HT1080 (cell line): ENCODE measurements at regions not wholly inside any gene's neighbourhood (a gene's known extent, or its start where the extent isn't known, plus 50 kb on each side); places are given as distances from the start of the nearest gene placed in this dataset.
"Not testable (repeated sequence)": the region's sequence is repeated elsewhere in the genome, so short reads cannot be mapped to it uniquely, and the experiment has no call there.

Experiments used
- DNase-seq: peaks from one replicate; pipeline ENCODE4 v3.0.0-alpha.2; 2015; ENCODE audit warnings: low read depth

DNA sequence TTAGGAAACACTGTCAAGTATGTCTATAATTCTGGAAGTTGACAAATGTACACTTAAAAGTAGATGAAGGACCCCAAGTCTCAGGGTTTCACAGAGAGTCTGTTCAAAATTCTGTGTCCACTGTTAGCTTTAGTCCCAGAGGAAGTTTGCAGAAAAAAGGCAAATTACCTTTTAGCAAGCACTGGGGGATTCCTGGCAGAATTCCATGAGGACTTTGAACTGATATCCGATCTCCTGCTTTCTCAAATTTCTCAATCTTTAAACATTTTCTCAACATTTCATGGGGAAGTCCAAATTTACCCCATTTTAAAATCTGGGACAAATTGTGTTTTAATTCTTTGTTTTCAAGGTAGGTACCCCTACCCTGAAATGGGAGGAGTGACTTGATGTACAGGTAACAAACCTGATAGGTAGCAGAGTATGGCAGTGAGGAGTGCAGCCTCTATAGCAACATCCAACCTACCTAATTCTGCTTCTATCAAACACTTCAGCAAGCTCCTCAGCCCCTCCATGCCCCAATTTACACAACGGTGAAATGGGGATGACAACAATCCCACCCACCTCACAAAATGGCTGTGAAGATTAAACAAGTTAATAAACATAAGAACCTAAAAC is 344.9 kb downstream of the OMA1 start:
- no peak for DNase-seq

GRCh38 chr1:58200437-58200836 is 346.1 kb downstream of the OMA1 start:
- DNase-seq: no peak

DNA sequence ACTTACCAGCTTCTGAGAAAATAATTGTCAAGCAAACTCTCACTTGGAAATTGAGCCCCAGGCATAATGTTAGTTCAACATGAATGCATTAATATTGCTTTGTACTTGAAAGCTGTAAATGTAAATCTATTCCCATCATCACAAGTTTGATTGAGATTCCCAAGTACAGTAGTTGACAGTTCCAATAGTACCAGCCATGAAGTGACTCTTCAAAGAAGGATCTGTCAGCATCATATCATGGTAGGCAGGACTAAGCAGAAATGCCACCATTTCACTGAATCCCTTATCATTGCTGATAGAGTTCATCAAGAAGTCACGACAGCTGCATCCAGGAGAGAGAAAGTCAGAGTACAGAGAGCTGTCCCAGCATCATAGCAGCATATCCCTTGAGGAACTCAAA is 348.7 kb downstream of the OMA1 start:
- no peak for DNase-seq

DNA sequence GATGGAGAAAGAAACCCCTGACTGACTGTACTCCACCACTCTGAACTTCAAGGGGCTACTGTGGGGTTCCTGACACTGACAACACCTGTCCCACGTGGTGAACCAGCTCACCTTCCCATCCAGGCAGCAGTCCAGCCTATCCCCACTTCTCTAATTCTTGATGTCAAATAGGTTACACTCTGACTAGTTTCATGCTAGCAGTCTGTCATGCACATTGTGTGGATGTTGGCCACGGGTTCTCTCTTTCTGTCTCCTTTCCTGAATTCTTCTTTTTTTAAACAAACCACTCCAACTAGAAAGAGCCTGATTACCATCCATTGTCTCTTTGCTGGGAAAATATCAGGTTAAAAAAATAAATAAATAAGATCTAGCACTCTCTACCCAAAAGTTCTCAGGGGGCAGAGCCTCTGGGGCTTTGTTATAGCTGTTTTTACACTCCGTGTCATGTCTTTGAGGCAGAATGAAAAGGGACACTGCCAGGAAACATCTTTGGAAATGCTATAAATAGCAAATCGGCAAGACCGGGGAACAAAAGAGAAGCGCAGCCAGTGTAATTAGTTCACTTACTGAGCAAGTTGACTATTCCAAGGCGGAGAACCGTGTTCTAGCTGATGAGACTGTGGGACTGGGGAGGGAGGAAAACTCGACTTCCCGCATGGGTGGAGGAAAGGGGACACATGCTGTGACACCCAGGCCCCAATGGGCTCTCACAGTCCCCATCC is 356.1 kb downstream of the OMA1 start:
- no peak for DNase-seq

GRCh38 chr1:58189453-58189852 is 357.1 kb downstream of the OMA1 start:
- DNase-seq: no peak

- DNase-seq: no peak
Observed at GRCh38 chr1:58183286-58183685, 363.2 kb downstream of the OMA1 start.

DNA sequence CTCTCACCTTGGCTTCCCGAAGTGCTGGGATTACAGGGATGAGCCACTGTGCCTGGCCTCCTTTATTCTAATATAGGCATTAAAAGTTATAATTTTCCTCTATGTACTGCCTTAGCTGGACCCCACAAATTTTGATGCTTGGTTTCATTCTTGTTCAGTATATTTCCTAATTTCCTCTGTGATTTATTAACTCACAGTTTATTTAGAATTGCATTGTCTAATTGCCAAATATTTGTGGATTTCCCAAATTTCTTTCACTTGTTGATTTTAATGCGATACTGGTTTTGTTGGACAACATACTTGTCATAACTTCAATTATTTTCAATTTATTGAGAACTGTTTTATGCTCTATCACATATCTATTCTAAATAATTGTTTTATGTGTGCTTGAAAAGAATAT is 366.0 kb downstream of the OMA1 start:
- DNase-seq: no peak

DNA sequence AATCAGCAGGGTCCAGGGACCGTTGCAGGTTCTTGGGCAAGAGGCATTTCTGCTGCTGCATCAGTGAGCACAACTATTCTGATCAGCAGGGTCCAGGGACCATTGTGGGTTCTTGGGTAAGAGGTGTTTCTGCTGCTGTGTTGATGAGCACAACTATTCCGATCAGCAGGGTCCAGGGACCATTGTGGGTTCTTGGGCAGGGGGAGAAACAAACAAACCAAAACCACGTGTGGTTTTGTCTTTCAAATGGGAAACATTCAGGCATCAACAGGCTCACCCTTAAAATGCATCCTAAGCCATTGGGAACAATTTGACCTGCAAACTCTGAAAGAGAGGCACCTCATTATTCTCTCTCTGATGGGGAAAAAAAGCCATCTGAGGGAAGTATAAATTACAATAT is 377.4 kb downstream of the OMA1 start:
- DNase-seq: not testable (repeated sequence)

DNA sequence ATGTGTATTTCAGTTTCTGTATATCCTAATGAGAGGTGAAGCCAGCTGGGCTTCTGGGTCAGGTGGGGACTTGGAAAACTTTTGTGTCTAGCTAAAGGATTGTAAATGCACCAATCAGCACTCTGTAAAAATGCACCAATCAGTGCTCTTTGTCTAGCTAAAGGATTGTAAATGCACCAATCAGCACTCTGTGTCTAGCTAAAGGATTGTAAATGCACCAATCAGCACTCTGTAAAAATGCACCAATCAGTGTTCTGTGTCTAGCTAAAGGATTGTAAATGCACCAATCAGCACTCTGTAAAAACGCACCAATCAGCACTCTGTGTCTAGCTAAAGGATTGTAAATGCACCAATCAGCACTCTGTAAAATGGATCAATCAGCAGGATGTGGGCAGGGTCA is 379.4 kb downstream of the OMA1 start:
- DNase-seq: not testable (repeated sequence)

GRCh38 chr1:58166417-58166816 is 380.1 kb downstream of the OMA1 start:
- DNase-seq: no peak

- DNase-seq: no peak
Observed at GRCh38 chr1:58165073-58165472, 381.5 kb downstream of the OMA1 start.

DNA sequence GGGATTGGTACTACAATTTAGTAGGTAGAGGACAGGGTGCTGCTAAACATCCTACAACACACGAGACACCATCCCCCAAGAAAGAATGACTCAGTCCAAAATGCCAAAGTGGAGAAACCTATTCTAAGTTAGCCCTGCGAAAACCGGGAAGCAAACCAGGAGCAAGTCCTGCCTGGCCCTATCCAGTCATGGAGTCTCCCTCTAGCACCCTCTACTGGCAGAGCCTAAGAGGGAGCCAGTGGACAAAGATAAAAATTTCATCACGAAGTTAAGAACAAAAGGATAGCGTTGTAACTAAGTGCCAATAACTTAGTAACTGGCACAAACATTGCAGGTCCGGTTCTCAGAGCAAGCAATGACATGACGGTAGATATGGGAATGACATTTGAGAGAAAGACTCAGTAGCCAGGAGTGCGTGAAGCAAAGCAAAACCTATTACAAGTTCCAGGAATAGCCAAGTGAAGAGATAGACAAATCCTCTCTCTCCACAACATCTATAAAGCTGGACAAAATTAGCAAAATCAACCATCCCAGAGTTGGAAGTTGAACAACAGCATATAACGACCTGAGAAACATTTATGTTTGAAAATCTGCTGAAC is 383.5 kb downstream of the OMA1 start:
- DNase-seq: peak; percentile 54

GRCh38 chr1:58159434-58159830 is 387.1 kb downstream of the OMA1 start:
- DNase-seq: no peak

DNA sequence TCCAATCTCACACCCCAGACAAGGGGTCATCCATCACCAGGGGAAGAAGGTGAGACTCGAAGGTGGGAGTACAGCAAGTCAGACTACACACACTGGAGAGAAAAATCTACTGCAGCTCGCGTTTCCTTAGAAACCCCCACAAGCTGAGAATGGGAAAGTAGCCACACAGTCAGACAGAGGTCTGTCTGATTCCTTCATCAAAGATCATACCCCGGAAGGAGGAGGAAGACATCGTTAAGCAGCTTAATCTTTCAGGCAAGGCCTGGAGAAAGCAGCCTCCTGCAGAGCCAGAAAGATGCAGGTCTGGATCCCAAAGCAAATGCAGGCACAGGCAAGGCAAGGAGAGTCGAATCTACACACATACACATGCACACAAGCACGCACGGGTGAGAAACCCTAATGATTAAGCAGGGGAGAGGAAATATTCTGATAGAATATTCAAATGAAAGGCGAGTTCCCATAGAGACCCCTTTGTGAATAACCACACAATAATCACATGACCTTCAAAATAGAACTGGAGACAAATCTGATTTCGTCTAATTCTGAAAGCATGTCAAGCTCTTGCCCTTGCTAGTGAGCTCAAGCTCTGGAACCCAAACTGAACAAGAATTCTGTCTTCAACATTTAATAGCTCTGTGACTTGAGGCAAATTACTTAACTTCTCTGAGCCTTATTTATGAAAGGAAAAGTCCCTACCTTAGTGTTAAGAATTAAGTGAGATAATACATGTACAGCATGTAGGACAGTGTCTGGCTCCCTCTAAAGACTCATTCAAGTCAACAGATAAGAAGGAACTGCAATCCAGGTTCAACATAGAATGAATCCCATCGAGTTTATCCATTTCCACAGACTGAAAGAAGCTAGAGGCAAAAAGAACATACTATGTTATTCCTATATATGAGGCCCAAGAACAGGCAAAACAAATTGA is 387.8 kb downstream of the OMA1 start:
- no peak for DNase-seq

- no peak for DNase-seq
Observed at GRCh38 chr1:58158016-58158415, 388.5 kb downstream of the OMA1 start.

DNA sequence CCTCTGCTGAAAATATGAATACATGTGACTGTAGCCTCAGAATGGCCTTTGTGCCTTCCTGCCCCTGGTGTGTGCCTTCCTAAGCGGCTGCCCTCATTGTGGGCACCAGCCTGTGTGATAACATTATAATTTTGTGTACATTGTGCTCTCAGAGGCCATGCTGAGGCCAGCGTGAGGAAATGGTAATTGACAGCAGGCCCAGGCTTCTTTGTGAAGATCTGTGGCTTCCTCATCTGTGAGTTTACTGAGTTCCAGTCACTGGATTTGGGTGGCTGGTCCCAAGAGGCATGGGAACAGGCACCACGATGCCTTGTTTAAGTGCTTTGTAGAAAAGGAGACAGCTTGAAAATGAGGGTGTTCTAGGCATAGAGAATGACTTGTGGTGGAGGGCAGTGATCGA is 389.3 kb downstream of the OMA1 start:
- no peak for DNase-seq

- no peak for DNase-seq
Observed at GRCh38 chr1:58156831-58157230, 389.7 kb downstream of the OMA1 start.

- DNase-seq: no peak
Observed at GRCh38 chr1:58156124-58156468, 390.4 kb downstream of the OMA1 start.

- DNase-seq: peak; percentile 26
Observed at GRCh38 chr1:58155418-58156123, 391.0 kb downstream of the OMA1 start.

- no peak for DNase-seq
Observed at GRCh38 chr1:58154256-58154655, 392.3 kb downstream of the OMA1 start.

DNA sequence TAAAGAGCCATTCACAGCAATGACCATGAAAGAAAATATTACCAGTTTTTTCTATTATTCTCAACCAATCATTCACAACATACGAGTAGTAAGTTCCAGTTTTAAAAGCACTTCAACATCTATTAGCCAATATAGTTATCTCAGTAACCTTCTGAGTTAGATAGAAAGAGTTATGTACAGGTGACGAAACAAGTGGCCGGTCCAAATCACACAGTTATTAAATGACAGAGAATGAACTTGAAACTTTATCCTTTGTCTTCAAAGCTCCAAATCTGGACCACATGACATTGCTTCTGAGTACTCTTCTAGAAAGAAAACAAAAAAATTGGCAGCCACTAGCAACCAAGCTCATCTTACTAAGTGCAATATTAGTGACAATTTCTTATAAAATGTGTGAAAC is 393.8 kb downstream of the OMA1 start:
- no peak for DNase-seq
